ENCODE measurements at regions not wholly inside any gene's neighbourhood (a gene's known extent, or its start where the extent isn't known, plus 50 kb on each side); places are given as distances from the start of the nearest gene placed in this dataset.

- DNase-seq, result no peak
These were observed 348.3 kb downstream of the BMP4 start for GRCh38 chr14:53608369-53608768.

DNA sequence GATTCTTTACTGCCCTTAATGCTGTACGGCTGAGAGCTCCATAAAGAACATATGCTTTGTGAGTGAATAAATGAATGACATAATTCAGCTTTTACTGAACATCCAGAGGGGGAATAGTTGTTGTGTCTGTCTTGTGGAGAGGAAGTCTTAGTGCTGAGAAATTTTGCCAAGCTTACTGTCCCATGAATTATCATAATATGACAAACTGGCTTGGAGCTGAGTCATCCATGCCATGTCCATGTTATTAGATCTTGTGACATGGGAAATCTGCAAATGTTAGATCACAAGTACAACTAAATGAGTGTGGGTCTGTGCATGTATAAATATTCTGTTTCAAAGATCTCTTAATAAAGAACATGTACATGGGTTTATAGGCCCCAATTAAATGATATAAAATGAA, 350.4 kb downstream of the BMP4 start:
- no peak for DNase-seq

- DNase-seq, result no peak
These were observed 351.1 kb downstream of the BMP4 start for GRCh38 chr14:53605562-53605961.

GRCh38 chr14:53603994-53604393, 352.6 kb downstream of the BMP4 start:
- DNase-seq, result no peak

GRCh38 chr14:53601409-53601808, 355.2 kb downstream of the BMP4 start:
- no peak for DNase-seq

DNA sequence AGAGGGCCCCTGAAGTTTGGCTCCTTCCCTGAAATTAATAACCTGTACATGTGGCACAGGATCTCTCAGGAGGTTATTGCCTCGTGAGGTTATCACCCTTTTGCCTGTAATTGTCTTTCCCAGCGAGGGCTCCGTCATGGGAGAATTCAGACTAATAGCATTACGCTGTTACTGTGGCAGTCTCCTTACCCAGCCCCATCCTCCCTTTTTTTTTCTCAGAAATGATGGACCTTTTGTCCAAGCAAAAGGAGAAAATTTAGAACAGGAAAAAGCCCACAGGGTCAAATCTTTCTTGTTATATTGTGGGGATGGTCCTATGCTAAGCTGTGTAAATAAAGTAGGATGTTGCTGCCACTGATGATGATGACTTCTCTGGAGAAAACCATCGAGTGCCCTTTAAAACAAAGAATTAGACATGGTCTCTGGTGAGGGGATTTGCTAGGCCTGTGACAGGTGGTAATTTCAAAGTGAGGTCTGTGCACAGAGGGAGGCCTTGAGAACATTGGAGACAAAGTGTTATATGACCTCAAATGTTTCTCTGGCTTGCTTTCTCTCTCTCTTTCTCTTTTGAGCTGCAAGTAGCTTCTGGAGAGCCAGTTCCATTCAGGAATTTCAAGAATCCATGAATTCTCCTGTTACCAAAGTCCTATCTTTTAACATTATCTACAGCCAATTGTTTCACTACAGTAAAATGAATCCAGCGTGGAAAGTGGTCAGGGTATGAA, 357.2 kb downstream of the BMP4 start:
- DNase-seq, result no peak

- no peak for DNase-seq
These were observed 359.6 kb downstream of the BMP4 start for GRCh38 chr14:53596853-53597525.

GRCh38 chr14:53591816-53592215, 364.8 kb downstream of the BMP4 start:
- DNase-seq, result no peak

- DNase-seq, result no peak
These were observed 375.1 kb downstream of the BMP4 start for GRCh38 chr14:53581504-53581903.

DNA sequence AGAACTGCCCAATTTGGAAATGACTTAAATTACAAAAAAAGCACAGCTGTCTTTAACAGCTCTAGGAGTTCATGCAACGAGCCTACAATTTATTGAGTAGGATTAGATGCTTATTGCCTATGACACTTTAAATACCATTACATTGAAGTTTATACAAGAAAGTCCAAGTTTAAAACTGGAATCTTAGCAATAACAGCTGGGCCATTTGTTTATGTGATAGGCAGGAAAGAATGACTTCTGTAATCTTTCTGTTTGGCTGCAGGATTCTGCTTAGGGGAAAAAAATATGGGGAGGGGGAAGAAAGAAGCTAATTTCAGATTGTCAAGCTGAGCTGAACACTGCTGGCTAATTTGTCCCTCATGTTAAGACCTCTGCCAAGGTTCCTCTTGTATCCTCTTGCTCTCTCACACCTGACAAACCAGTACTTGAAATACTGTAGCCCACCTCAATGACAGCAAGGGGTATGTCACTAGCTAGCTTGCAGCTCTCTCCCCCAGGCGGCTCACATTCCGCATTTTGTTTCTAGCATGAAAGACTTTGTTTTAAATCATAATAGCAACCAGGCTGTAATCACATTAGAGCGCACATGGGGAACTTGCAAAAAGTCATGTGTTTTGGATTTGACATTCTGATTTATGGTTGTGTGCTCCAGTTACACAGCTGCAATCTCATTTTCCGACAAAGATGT, 384.8 kb downstream of the BMP4 start:
- DNase-seq, result no peak

DNA sequence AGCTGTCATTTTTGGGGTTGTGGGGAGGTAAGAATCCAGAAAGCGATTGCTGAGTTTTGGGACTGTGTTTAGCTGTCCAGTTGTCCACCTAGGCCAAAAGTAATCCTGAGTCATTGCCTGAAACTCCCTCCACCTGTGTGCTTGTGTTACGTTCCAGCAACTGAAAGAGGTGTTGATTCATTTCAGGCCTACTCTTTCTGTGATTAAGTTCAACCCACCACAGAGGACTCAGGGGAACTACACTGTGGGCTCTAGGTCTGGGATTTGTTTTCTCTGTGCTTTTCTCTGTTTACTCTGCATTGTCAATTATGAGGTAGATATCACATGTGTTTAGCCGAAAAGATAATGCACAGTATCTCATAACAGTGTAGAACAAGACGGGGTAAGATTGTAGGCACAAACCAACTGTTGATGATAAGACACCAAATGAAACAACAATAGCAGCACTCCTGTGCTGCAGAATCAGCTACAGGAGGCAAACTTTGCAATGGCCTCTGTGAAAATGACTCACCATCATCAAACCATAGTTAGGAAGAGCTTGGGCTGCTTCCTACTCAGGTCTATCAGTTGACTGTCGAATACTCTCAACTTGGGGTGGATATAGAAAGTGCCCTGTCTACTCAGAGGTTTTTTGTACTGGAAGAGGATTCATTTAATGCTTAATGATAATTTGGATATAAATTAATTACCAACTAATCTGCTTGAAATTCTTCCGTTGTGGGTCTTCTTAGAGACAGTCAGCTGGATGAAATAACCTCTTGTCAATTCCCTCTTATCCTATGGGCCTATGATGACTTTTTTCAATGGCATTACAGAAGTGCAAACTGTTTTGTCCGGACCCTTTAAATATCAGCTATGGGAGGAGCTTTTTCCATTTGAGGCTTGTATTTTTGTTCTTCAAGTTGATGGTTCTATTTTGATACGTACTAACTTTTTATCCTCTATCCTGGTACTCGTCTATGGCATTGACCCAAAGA, 385.9 kb downstream of the BMP4 start:
- DNase-seq, result no peak

DNA sequence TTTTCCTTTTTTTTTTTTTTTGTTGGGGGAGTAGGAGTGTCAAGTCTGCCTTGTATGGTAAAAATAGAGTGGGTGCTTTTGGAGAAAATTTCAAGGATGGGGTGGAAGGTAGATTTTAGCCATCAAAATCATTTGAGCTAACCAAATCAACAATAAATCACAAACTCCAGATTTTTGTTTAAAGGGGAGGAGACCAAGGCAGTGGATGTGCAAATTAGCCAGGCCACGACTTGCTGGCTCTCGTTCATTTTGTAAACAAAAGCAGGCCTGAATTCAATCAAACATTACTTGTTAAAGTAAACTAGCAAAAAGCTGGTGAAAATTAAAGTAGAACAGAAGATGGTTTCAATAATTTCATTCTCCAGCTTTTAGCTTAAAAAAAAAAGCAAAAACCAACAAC, 387.2 kb downstream of the BMP4 start:
- no peak for DNase-seq

GRCh38 chr14:53567236-53567780, 389.3 kb downstream of the BMP4 start:
- DNase-seq, result no peak

DNA sequence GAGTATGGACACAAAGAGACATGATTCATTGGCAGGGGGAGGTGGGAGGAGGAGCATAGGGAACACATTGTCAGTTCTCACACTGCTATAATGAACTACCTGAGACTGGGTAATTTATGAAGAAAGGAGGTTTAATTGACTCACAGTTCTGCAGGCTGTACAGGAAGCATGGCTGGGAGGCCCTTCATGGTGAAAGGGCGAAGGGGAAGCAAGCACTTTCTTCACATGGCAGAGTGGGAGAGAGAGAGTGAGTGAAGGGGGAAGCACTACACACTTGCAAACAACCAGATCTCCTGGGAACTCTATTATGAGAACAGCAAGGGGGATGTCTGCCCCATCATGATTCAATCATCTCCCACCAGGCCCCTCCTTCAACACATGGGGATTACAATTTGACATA, 391.8 kb downstream of the BMP4 start:
- no peak for DNase-seq

DNA sequence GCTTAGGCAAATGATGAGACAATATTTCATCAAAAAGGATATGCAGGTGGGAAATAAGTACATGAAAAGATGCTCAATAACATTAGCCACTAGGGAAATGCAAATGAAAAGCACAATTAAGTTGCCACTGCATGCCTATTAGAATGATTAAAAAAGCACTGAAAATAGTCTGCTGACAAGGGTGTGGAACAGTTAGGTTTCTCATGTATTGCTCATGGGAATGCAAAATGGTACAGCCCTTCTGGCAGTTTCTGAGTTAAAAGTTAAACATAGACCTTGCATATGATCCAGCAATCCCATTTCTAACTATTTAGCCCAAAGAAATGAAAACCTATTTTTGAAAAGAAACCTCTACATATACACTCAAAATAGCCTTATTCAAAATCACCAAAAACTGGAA, 393.0 kb downstream of the BMP4 start:
- no peak for DNase-seq

DNA sequence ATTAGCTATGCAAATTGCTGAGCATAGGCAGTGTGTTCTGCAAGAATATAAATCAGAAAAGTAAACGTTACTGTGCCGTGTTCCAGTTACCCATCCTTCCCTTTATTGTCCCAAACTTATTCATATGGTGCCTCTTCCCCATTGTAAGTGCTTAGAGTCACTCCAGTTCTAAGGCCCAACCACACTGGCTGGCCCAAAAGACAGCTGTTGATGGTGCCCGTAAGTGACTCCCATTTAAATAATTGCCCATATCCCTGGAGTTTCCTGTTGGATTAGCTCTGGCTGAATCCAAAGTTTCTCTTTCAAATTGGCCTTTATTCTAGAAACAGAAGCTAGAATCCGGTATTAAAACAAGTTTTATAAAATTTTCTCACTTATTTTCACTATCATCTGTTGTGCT, 400.1 kb upstream of the DDHD1 start:
- DNase-seq, result no peak

GRCh38 chr14:53551862-53552261, 398.7 kb upstream of the DDHD1 start:
- DNase-seq, result no peak

DNA sequence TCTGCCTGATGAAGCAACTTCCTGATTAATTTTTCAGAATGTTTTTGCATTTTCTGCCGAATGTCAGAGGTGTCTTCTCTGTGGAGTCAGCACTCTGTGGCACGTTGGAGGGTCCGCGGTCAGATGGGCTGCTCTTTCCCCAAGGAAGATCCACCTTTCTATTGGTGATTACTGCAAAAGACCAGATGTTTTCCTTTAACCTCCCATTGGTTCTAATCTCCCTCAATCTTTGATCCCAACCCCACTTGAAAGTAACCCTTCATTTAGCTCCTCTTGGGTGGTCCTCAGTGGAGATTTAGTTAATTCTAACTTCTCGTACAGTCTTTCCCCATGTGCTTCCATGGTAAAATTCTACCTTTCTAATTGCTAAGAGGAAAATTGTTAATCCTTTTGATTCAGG, 397.7 kb upstream of the DDHD1 start:
- DNase-seq, result no peak

DNA sequence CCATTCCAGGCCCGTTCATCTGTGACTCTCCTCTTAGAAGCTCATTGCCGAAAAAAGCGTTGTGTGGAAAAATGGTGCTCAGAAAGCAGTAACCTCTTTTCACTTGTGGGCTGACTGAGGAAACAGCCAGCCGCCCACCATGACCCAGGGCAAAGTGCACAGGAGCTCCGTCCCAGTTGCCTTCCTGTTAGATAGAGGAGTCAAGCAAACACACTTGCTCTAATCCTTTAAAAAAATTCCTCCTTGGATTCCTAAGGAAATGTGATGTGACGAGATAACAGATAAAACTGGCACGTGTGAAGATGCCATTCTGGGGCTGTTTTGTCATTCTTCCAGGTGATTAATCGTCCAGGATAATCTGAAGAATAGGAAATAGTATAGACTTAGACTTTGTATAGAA, 396.8 kb upstream of the DDHD1 start:
- DNase-seq, result no peak

DNA sequence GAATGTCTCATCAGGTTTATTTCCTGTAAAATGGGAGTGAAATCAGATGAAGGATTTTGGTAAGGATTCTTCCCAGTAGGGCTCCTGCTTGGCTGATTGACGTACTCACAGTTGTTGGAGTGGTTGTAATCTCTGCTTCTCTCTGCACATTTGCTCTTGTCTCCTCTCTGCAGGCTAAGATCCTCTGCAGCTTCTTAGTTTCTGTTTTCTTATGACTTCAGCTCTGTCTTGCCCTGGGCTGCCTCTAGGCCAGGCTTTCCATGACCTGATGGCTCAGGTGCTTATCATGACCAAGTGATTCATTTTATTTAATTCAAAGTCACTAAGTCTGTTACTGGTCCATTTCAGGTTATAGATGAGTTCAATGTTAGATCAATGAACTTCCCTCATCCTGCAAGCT, 394.5 kb upstream of the DDHD1 start:
- DNase-seq, result no peak

DNA sequence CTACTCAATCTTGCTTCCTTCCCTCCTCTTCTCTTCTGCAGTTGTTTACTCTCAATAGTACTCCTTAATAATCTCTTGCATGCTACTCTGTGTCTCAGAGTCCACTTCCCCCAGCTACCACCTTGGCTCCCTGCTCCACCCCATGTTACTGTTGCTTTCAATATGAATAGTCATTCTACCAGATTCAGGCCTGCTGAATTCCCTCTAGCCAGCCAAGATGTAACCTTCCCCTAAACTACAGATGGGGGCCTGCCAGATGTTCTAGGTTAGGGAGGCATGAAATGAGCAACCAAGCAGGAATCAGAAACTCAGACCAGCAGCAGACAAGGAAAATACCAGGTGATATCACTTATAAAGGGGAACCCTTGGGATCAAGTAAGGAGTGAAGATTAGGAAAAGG, 392.1 kb upstream of the DDHD1 start:
- DNase-seq, result no peak

- peak; percentile 47 to 73 for DNase-seq
These were observed 389.6 kb upstream of the DDHD1 start for GRCh38 chr14:53542732-53543131.

DNA sequence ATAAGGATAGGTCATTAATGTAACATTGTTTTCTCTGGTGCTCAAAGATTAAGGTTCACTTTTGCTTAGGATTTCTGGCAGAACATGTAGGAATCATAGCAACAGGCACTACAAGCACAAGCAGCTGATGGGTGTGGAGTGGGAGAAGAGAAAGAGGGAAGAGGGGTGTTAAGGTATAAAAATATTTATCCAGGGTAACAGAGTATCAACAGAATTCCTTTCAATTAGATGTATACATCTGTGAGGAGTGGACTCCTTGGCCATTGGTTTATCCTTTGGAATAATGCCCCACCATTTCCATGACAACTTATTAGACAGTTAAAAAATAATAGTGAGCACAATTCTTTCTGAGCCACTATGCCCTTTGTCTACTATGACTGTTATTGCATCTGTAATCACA, 388.3 kb upstream of the DDHD1 start:
- no peak for DNase-seq
